Left lung (tissue), 4 donors: ENCODE measurements at regions not wholly inside any gene's neighbourhood (a gene's known extent, or its start where the extent isn't known, plus 50 kb on each side); places are given as distances from the start of the nearest gene placed in this dataset.

Experiments used
- ATAC-seq: fragments of 200-7000 bp; cut with Tn5 transposase; one replicate; pipeline ENCODE4 v1.9.1; 2020; ENCODE audit warnings: moderate library complexity
- DNase-seq, 4 donors: peaks; one replicate each; pipeline ENCODE4 v3.0.0-alpha.2; 2013 to 2020
- H3K27ac ChIP-seq, 2 donors: fragments of 200-600 bp; sonication (generic) in 1 of 2; one replicate each; pipeline versions ENCODE4 v1.5.0 to v1.8.0; 2020 to 2021
- H3K27me3 ChIP-seq, 2 donors: fragments of 200-600 bp; sonication (generic) in 1 of 2; one replicate each; pipeline versions ENCODE4 v1.5.0 to v1.8.0; 2020 to 2021
- H3K36me3 ChIP-seq, 2 donors: fragments of 200-600 bp; sonication (generic) in 1 of 2; one replicate each; pipeline versions ENCODE4 v1.5.0 to v1.8.0; 2020 to 2021
- H3K4me1 ChIP-seq, 2 donors: fragments of 200-600 bp; one replicate each; pipeline ENCODE4 v1.8.0; 2021
- H3K4me3 ChIP-seq, 2 donors: fragments of 200-600 bp; sonication (generic) in 1 of 2; one replicate each; pipeline versions ENCODE4 v1.5.0 to v1.8.0; 2020 to 2021; ENCODE audit warnings: mild to moderate bottlenecking in 1 of 2
- H3K9me3 ChIP-seq, 2 donors: fragments of 200-600 bp; sonication (generic) in 1 of 2; one replicate each; pipeline versions ENCODE4 v1.5.0 to v1.8.0; 2020 to 2021
- CTCF ChIP-seq, 2 donors: fragments of 200-600 bp; sonication (generic) in 1 of 2; IDR thresholded peaks; one replicate each; pipeline versions ENCODE4 v1.5.0 to v1.8.0; 2021; ENCODE audit warnings: antibody characterized with exemption in 2 of 2
- intact Hi-C, 2 donors: fragments of 100-400 bp; cut with DNase I; formaldehyde crosslinking; loops; one replicate each; pipeline versions ENCODE4 v1.11.2 to v1.14.2; 2022
- donor health status: DM: no; HTN: yes; CAD: no.
- donor health status: DM: no; HTN: no; CAD: no.

DNA sequence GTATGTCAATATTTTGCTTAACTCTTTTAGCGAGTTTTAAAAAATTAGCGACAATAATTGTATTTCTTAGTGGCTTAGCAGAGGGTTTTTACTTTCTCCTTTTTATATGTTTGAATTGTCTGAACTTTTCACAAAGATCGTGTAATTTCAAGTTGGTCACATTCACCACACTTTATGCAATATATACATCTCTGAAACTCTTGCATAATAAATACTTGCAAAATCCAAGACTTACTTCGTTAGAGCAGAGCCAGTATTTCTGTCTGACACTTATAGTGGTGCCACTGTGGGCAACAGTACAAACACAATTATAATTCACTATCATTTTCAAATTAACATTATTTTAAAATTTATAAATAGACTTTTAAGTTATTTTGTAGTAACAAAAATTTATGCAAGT, 62.0 kb downstream of the SUCNR1 start:
- Histone ChIP-seq H3K4me1 (no peaks in the 10 kb centered on the region), H3K36me3 (no peaks in the 10 kb centered on the region), H3K9me3 (no peaks in the 10 kb centered on the region), H3K27me3 (no peaks in the 10 kb centered on the region), H3K4me3 (no peak overlapping the region), H3K27ac (peak overlapping the region in 1 of 2 donors; percentile 49)
- intact Hi-C loops, result no loop called here
- TF ChIP-seq CTCF (IDR thresholded peaks at IDR 0.05), result no peak
- DNase-seq (no peak), ATAC-seq (no peak)

GRCh38 chr3:151940481-151940880, 67.0 kb downstream of the SUCNR1 start:
- Histone ChIP-seq H3K27ac (no peak overlapping the region), H3K4me1 (no peaks in the 10 kb centered on the region), H3K27me3 (no peaks in the 10 kb centered on the region), H3K4me3 (no peak overlapping the region), H3K36me3 (no peaks in the 10 kb centered on the region), H3K9me3 (no peaks in the 10 kb centered on the region)
- ATAC-seq (no peak), DNase-seq (no peak)
- no peak for TF ChIP-seq CTCF (IDR thresholded peaks at IDR 0.05)
- intact Hi-C loops, result no loop called here

DNA sequence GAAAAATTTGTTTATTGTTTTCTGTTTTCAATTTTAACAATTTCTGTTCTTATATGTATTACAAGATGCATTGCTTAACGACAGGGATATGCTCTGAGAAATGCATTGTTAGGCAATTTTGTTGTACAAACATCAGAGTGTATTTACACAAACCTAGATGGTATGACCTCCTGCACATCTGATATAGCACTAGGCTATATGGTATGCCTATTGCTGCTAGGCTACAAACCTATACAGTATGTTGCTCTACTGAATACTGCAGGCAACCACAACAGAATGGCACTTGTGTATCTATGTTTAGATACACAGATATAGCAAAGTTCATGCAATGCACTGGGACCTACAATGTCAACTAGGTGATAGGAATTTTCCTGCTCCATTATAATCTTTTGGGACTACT, 70.1 kb downstream of the SUCNR1 start:
- ATAC-seq, result no peak
- Histone ChIP-seq H3K4me1 (no peaks in the 10 kb centered on the region), H3K27ac (no peak overlapping the region), H3K36me3 (no peaks in the 10 kb centered on the region), H3K9me3 (no peaks in the 10 kb centered on the region), H3K4me3 (no peak overlapping the region), H3K27me3 (no peaks in the 10 kb centered on the region)
- intact Hi-C loops, result no loop called here
- no peak for TF ChIP-seq CTCF (IDR thresholded peaks at IDR 0.05)
- no peak for DNase-seq

DNA sequence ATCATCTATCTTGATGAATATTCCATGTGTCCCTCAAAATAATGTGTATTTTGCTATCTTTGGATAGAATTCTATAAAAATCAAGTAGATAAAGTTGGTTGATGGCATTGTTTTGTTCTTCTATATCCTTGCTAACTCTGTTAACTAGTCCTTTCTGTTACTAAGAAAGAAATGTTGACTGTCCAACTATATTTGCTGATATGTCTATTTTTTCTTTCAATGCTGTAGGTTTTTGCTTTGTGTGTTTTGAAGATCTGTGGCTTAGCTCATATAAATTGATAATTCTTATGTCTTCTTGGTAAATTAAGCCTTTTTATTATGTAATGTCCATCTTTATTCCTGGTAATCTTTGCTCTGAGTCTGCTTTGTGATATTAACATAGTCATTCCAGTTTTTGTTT, 70.9 kb downstream of the SUCNR1 start:
- Histone ChIP-seq H3K27ac (no peak overlapping the region), H3K9me3 (no peaks in the 10 kb centered on the region), H3K36me3 (no peaks in the 10 kb centered on the region), H3K4me1 (no peaks in the 10 kb centered on the region), H3K27me3 (no peaks in the 10 kb centered on the region), H3K4me3 (no peak overlapping the region)
- intact Hi-C loops, result no loop called here
- ATAC-seq (no peak), DNase-seq (no peak)
- TF ChIP-seq CTCF (IDR thresholded peaks at IDR 0.05), result no peak

DNA sequence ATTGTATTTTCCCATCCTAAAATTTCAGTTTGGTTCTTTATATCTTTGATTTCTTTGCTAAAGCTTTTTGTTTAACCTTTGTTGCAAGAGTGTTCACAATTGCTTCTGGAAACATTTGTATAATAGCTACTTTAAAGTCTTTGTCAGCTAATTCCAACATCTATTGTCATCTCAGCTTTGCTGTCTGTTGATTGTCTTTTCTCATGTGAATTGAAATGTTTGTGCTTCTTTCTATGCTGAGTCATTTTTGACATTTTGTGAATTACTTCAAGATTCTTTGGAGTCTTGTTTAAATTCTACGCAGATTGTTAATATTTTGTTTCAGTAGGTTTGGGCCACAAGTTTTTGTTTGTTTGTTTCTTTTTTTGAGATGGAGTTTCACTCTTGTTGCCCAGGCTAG, 73.2 kb downstream of the SUCNR1 start:
- H3K36me3 ChIP-seq, result no peaks in the 10 kb centered on the region
- intact Hi-C loops, result no loop called here
- H3K27me3 ChIP-seq, result no peaks in the 10 kb centered on the region
- no peak overlapping the region for H3K4me3 ChIP-seq
- TF ChIP-seq CTCF (IDR thresholded peaks at IDR 0.05), result no peak
- DNase-seq (no peak), ATAC-seq (no peak)
- no peak overlapping the region for H3K27ac ChIP-seq
- H3K4me1 ChIP-seq, result no peaks in the 10 kb centered on the region
- H3K9me3 ChIP-seq, result no peaks in the 10 kb centered on the region
